Ovary (tissue), 7 donors: ENCODE measurements at regions not wholly inside any gene's neighbourhood (a gene's known extent, or its start where the extent isn't known, plus 50 kb on each side); places are given as distances from the start of the nearest gene placed in this dataset. TPM values are rescaled to one million over a fixed set of nuclear protein-coding genes. Genes with fewer than 3 reads are reported as not detected.
A peak's percentile ranks its signal among the peaks of the same experiment; 100 is the strongest.

Source experiments
- DNase-seq, 5 donors: peaks; one replicate each; pipeline ENCODE4 v3.0.0-alpha.2; 2019 to 2020
- H3K27ac ChIP-seq, 2 donors: fragments of 200-600 bp; one replicate each; pipeline versions ENCODE4 v1.5.1 to v1.8.0; 2019 to 2022
- H3K27me3 ChIP-seq: fragments of 200-600 bp; one replicate; pipeline ENCODE4 v1.8.0; 2022
- H3K36me3 ChIP-seq: fragments of 200-600 bp; sonication (generic); one replicate; pipeline ENCODE4 v1.5.1; 2019
- H3K4me1 ChIP-seq: one replicate; pipeline ENCODE4 v1.8.1; 2013; ENCODE audit warnings: mild to moderate bottlenecking, moderate library complexity; ENCODE audit not compliant: insufficient read depth
- H3K4me3 ChIP-seq: fragments of 200-600 bp; sonication (generic); one replicate; pipeline ENCODE4 v1.5.1; 2017
- H3K9me3 ChIP-seq, 2 donors: fragments of 200-600 bp in 1 of 2; sonication (generic) in 1 of 2; one replicate each; pipeline versions ENCODE4 v1.5.1 to v1.8.1; 2013 to 2019; ENCODE audit warnings: mild to moderate bottlenecking in 1 of 2, moderate library complexity in 1 of 2
- EP300 ChIP-seq: sonication (generic); formaldehyde crosslinking; IDR thresholded peaks from one replicate; pipeline ENCODE4 v1.6.1; 2017; ENCODE audit warnings: antibody characterized with exemption
- POLR2A ChIP-seq: fragments of 450-650 bp; IDR thresholded peaks from one replicate; pipeline ENCODE4 v1.6.1; 2017; ENCODE audit warnings: antibody characterized with exemption, mild to moderate bottlenecking, moderate library complexity
- WGBS, 3 donors: extraction: QIAGEN DNeasy Blood & Tissue Kit in 1 of 3; methylation state at CpG; one replicate each; pipeline versions ENCODE4 v1.1.5 to v1.1.7; 2013 to 2017; 5-methylcytosine and 5-hydroxymethylcytosine counted together
- intact Hi-C, 4 donors: fragments of 100-400 bp; cut with DNase I; formaldehyde crosslinking; loops; one replicate each; pipeline versions ENCODE4 v1.11.0 to v1.15.1; 2022 to 2023
- small RNA-seq: library from RNA; depleted of rRNA; stranded (forward); fragments of <200 nt; gene quantifications from one replicate; pipeline ENCODE3, GENCODE V24; 2016
- TF ChIP-seq, protein P1 (sequence below), 3 donors: fragments of 450-650 bp in 2 of 3; fragments of 200-600 bp in 1 of 3; IDR thresholded peaks; one replicate each; pipeline versions ENCODE4 v1.5.1 to v1.8.0; 2016 to 2022; ENCODE audit warnings: antibody characterized with exemption in 3 of 3, mild to moderate bottlenecking in 1 of 3
- donor health status: DM: no; HTN: no; CAD: no; lungs with moderate emphysema.
- donor health status: DM: no; HTN: no; CAD: no.
- donor health status: Bipolar disorder and iron deficiency.
- donor health status: DM: no; HTN: no; CAD: no.
- donor health status: DM: yes; HTN: yes; CAD: no.

- TF ChIP-seq POLR2A (no peak), EP300 (no peak)
- TF ChIP-seq, protein P1, sequence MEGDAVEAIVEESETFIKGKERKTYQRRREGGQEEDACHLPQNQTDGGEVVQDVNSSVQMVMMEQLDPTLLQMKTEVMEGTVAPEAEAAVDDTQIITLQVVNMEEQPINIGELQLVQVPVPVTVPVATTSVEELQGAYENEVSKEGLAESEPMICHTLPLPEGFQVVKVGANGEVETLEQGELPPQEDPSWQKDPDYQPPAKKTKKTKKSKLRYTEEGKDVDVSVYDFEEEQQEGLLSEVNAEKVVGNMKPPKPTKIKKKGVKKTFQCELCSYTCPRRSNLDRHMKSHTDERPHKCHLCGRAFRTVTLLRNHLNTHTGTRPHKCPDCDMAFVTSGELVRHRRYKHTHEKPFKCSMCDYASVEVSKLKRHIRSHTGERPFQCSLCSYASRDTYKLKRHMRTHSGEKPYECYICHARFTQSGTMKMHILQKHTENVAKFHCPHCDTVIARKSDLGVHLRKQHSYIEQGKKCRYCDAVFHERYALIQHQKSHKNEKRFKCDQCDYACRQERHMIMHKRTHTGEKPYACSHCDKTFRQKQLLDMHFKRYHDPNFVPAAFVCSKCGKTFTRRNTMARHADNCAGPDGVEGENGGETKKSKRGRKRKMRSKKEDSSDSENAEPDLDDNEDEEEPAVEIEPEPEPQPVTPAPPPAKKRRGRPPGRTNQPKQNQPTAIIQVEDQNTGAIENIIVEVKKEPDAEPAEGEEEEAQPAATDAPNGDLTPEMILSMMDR (IDR thresholded peaks at IDR 0.05): no peak
- H3K4me3 ChIP-seq: no peak overlapping the region
- no peak overlapping the region for H3K27ac ChIP-seq
- no peaks in the 10 kb centered on the region for H3K9me3 ChIP-seq
- DNase-seq: no peak
- no peaks in the 10 kb centered on the region for H3K36me3 ChIP-seq
- WGBS, 3 donors: 84 to 94% (median 87%) methylated on average over 1 of the region's 1 CpG
- H3K27me3 ChIP-seq: no peaks in the 10 kb centered on the region
- intact Hi-C loops: no loop called here
- H3K4me1 ChIP-seq: no peaks in the 10 kb centered on the region
Observed at GRCh38 chr6:65760285-65760684, 53.3 kb upstream of the EYS start.

Small RNA genes lying in the stretch of these regions (small RNA-seq; reads per million reads assigned to genes)
- gene RF00019: not detected
- not detected for gene RF00571
- 0.55 reads per million, percentile 20 among the genes with 10 or more reads in this experiment for gene RNA5SP208
- gene RNU6-280P: not detected
- not detected for gene RNU7-66P
